MM.1S (cell line): ENCODE measurements at regions not wholly inside any gene's neighbourhood (a gene's known extent, or its start where the extent isn't known, plus 50 kb on each side); places are given as distances from the start of the nearest gene placed in this dataset.

Experiments
- DNase-seq: peaks from one replicate; pipeline ENCODE4 v3.0.0-alpha.2; 2015
- H2AFZ ChIP-seq: fragments of 300-600 bp; sonication (generic); 2 replicates; pipeline ENCODE4 v1.6.0; 2016; ENCODE audit warnings: antibody characterized with exemption, low read length
- H3F3A ChIP-seq: fragments of 300-600 bp; sonication (generic); 2 replicates; pipeline ENCODE4 v1.6.1; 2016; ENCODE audit warnings: mild to moderate bottlenecking, antibody characterized with exemption, low read length, moderate library complexity, mixed read lengths; ENCODE audit not compliant: insufficient read depth
- H3K27ac ChIP-seq: fragments of 300-600 bp; sonication (generic); 2 replicates; pipeline ENCODE4 v1.5.1; 2016; ENCODE audit warnings: mild to moderate bottlenecking, low read length
- H3K27me3 ChIP-seq: fragments of 300-600 bp; sonication (generic); replicated peaks from 2 replicates; pipeline ENCODE4 v1.6.0; 2016; ENCODE audit warnings: low read length; ENCODE audit not compliant: insufficient read depth
- H3K36me3 ChIP-seq: fragments of 300-600 bp; sonication (generic); replicated peaks from 2 replicates; pipeline ENCODE4 v1.6.1; 2016; ENCODE audit warnings: mild to moderate bottlenecking, low read length, mixed read lengths; ENCODE audit not compliant: insufficient read depth
- H3K4me1 ChIP-seq: fragments of 300-600 bp; sonication (generic); 2 replicates; pipeline ENCODE4 v1.6.1; 2016; ENCODE audit warnings: low read length, mixed read lengths
- H3K4me2 ChIP-seq: fragments of 300-600 bp; sonication (generic); 2 replicates; pipeline ENCODE4 v1.6.0; 2016; ENCODE audit warnings: low read depth, low read length
- H3K4me3 ChIP-seq: fragments of 300-600 bp; sonication (generic); 2 replicates; pipeline ENCODE4 v1.5.1; 2016; ENCODE audit warnings: low read length, mixed read lengths
- H3K79me2 ChIP-seq: fragments of 300-600 bp; sonication (generic); 2 replicates; pipeline ENCODE4 v1.6.1; 2016; ENCODE audit warnings: mixed run types, low read length, mixed read lengths
- H3K9ac ChIP-seq: fragments of 300-600 bp; sonication (generic); 2 replicates; pipeline ENCODE4 v1.6.1; 2016; ENCODE audit warnings: low read length, mixed read lengths
- H3K9me2 ChIP-seq: fragments of 300-600 bp; sonication (generic); replicated peaks from 2 replicates; pipeline ENCODE4 v1.6.1; 2016; ENCODE audit warnings: mild to moderate bottlenecking, low read length, mixed read lengths; ENCODE audit not compliant: insufficient read depth
- H3K9me3 ChIP-seq: fragments of 300-600 bp; sonication (generic); replicated peaks from 2 replicates; pipeline ENCODE4 v1.6.1; 2016; ENCODE audit warnings: mild to moderate bottlenecking, low read length, mixed read lengths; ENCODE audit not compliant: insufficient read depth
- H4K20me1 ChIP-seq: fragments of 300-600 bp; sonication (generic); 2 replicates; pipeline ENCODE4 v1.6.1; 2016; ENCODE audit warnings: mild to moderate bottlenecking, low read length, moderate library complexity, mixed read lengths; ENCODE audit not compliant: insufficient read depth
- EZH2 ChIP-seq: fragments of 300-600 bp; sonication (generic); optimal IDR thresholded peaks from 2 replicates; pipeline ENCODE3; 2017; ENCODE audit warnings: low read depth, mild to moderate bottlenecking, antibody characterized with exemption, low read length, mixed read lengths
- EZH2phosphoT487 ChIP-seq: fragments of 300-600 bp; sonication (generic); IDR thresholded peaks from 2 replicates; pipeline ENCODE4 v1.6.1; 2018; ENCODE audit warnings: antibody characterized with exemption, low read length
- TF ChIP-seq, protein P1 (sequence below): fragments of 300-600 bp; sonication (generic); IDR thresholded peaks from 2 replicates; pipeline ENCODE4 v1.5.1; 2016; ENCODE audit warnings: antibody characterized with exemption, low read length, mixed read lengths

DNA sequence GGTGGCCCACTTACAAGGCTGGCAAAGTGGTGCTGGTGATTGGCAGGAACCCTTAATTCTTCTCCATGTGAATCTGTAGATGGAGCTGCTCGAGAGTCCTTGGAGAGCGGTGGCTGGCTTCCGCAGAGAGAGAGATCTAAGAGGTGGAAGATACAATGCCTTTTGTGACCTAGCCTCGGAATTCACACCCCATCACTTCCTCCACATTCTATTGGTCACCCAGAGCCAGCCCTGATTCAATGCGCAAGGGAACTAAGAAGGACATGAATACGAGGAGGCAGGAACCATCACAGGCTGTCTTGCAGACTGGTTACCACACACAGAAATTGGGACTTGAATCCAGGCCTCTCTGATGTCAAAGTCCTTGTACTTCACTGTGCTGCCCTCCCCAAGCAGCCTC, 128.9 kb upstream of the PROKR2 start:
- Histone ChIP-seq H3K4me3 (no peak overlapping the region), H3K36me3 (no peaks in the 10 kb centered on the region), H3K79me2 (no peaks in the 10 kb centered on the region), H3K9ac (no peak overlapping the region), H3K27me3 (no peaks in the 10 kb centered on the region), H4K20me1 (no peaks in the 10 kb centered on the region), H3F3A (no peaks in the 10 kb centered on the region), H3K4me2 (no peak overlapping the region), H3K9me3 (no peaks in the 10 kb centered on the region), H3K9me2 (no peaks in the 10 kb centered on the region), H2AFZ (no peak overlapping the region), H3K27ac (no peak overlapping the region), H3K4me1 (no peaks in the 10 kb centered on the region)
- DNase-seq, result no peak
- TF ChIP-seq, protein P1, sequence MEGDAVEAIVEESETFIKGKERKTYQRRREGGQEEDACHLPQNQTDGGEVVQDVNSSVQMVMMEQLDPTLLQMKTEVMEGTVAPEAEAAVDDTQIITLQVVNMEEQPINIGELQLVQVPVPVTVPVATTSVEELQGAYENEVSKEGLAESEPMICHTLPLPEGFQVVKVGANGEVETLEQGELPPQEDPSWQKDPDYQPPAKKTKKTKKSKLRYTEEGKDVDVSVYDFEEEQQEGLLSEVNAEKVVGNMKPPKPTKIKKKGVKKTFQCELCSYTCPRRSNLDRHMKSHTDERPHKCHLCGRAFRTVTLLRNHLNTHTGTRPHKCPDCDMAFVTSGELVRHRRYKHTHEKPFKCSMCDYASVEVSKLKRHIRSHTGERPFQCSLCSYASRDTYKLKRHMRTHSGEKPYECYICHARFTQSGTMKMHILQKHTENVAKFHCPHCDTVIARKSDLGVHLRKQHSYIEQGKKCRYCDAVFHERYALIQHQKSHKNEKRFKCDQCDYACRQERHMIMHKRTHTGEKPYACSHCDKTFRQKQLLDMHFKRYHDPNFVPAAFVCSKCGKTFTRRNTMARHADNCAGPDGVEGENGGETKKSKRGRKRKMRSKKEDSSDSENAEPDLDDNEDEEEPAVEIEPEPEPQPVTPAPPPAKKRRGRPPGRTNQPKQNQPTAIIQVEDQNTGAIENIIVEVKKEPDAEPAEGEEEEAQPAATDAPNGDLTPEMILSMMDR, result no peak
- TF ChIP-seq EZH2phosphoT487, result no peak
- no peak for TF ChIP-seq EZH2

DNA sequence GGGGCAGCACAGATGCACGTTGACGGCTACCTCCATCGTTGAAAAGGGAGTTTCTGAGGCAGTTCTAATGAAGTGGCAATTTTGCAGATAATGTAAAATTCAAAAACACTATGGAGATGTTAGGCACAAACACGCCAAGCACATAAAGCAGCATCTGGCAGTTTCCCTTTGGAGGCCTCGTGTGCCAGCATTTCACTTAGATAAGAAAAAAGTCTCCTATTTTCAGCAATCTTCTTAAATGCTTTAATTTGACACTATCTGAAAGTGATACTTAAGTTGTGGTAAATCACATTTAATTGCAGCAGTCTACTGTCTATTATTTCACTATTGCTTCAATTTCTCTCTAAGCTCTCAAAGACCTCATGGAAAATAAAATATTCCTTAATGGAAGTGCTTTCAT, 125.3 kb upstream of the PROKR2 start:
- Histone ChIP-seq H3K27ac (no peak overlapping the region), H3K36me3 (no peaks in the 10 kb centered on the region), H3K9ac (no peak overlapping the region), H3K4me1 (no peaks in the 10 kb centered on the region), H3F3A (no peaks in the 10 kb centered on the region), H3K4me3 (no peak overlapping the region), H3K4me2 (no peak overlapping the region), H3K9me2 (no peaks in the 10 kb centered on the region), H3K9me3 (no peaks in the 10 kb centered on the region), H2AFZ (no peak overlapping the region), H3K27me3 (no peaks in the 10 kb centered on the region), H4K20me1 (no peaks in the 10 kb centered on the region), H3K79me2 (no peaks in the 10 kb centered on the region)
- no peak for DNase-seq
- TF ChIP-seq EZH2 (no peak), EZH2phosphoT487 (no peak)
- TF ChIP-seq, protein P1, result no peak

DNA sequence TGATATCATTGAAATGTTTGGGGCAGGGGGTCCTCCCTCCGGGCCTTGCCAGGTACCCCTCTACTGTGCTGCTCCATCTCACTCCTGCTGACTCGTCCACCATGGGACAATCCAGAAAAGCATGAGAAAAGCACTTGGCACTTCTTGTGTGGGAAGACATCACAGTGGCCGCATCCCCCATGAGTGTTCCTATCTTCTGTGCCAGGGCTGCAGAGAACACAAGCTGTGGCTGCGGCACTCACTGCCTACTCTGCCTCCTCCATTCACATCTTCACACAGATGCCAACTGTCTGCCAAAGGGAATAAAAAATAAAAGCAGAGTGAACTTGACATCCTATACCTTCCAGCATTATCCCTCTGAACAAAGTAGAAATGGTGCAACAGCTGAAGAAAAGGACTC, 117.4 kb upstream of the PROKR2 start:
- no peak overlapping the region for H3K4me3 ChIP-seq
- H3K79me2 ChIP-seq, result no peaks in the 10 kb centered on the region
- no peaks in the 10 kb centered on the region for H3K36me3 ChIP-seq
- H3K27me3 ChIP-seq, result no peaks in the 10 kb centered on the region
- DNase-seq, result no peak
- H4K20me1 ChIP-seq, result no peaks in the 10 kb centered on the region
- no peak for TF ChIP-seq EZH2phosphoT487
- H3F3A ChIP-seq, result no peaks in the 10 kb centered on the region
- H3K9me2 ChIP-seq, result no peaks in the 10 kb centered on the region
- H3K4me1 ChIP-seq, result no peaks in the 10 kb centered on the region
- no peak overlapping the region for H3K9ac ChIP-seq
- H2AFZ ChIP-seq, result no peak overlapping the region
- H3K9me3 ChIP-seq, result no peaks in the 10 kb centered on the region
- no peak overlapping the region for H3K4me2 ChIP-seq
- H3K27ac ChIP-seq, result no peak overlapping the region

DNA sequence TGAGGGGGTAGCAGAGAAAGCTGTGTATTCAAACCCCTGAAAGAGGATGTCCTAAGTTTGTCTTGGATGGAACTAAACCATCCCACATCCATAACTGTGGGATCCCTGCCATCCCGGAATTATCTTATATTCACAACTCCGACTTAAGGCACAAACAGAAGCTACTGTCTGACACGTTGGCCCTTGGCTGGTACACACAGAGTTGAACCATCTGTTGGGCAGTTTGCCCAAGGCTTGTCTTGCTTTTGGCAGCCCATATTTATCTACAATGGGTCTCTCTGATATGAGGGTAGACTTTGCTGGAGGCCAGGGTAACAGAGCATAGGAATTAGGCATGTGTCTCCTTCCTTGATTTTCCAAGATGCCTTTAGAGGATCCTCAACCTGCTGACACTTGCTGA, 116.6 kb upstream of the PROKR2 start:
- Histone ChIP-seq H3F3A (no peaks in the 10 kb centered on the region), H3K36me3 (no peaks in the 10 kb centered on the region), H3K27ac (no peak overlapping the region), H4K20me1 (no peaks in the 10 kb centered on the region), H3K27me3 (no peaks in the 10 kb centered on the region), H3K4me1 (no peaks in the 10 kb centered on the region), H3K9me2 (no peaks in the 10 kb centered on the region), H3K9ac (no peak overlapping the region), H3K79me2 (no peaks in the 10 kb centered on the region), H2AFZ (no peak overlapping the region), H3K4me3 (no peak overlapping the region), H3K4me2 (no peak overlapping the region), H3K9me3 (no peaks in the 10 kb centered on the region)
- DNase-seq, result no peak
- TF ChIP-seq, protein P1, result no peak
- no peak for TF ChIP-seq EZH2phosphoT487
- TF ChIP-seq EZH2, result no peak
